ENCODE measurements at regions not wholly inside any gene's neighbourhood (a gene's known extent, or its start where the extent isn't known, plus 50 kb on each side); places are given as distances from the start of the nearest gene placed in this dataset.
A peak's percentile ranks its signal among the peaks of the same experiment; 100 is the strongest.

GRCh38 chr4:104728380-104729122, 233.9 kb upstream of the CXXC4 start:
- intact Hi-C loops (cut with DNase I; ENCODE audit: low total_unique reads): no loop called here
- no peaks in the 10 kb centered on the region for H3K27me3 ChIP-seq
- no peak overlapping the region for H3K27ac ChIP-seq
- TF ChIP-seq POLR2A (IDR thresholded peaks at IDR 0.05): no peak
- no peak for TF ChIP-seq POLR2AphosphoS5 (IDR thresholded peaks at IDR 0.05)
- TF ChIP-seq EP300 (IDR thresholded peaks at IDR 0.05): no peak
- TF ChIP-seq CTCF (IDR thresholded peaks at IDR 0.05): no peak
- no peaks in the 10 kb centered on the region for H3K4me1 ChIP-seq
- 58 to 72% (median 59%) methylated on average over 3 of the region's 3 CpGs for WGBS, 5 donors
- H3K9me3 ChIP-seq: no peaks in the 10 kb centered on the region
- no peak for DNase-seq
- H3K4me3 ChIP-seq: no peak overlapping the region
- H3K36me3 ChIP-seq: no peaks in the 10 kb centered on the region

- DNase-seq: no peak
- TF ChIP-seq POLR2A (IDR thresholded peaks at IDR 0.05): no peak
- TF ChIP-seq EP300 (IDR thresholded peaks at IDR 0.05): no peak
- no peak for TF ChIP-seq POLR2AphosphoS5 (IDR thresholded peaks at IDR 0.05)
- no peak for TF ChIP-seq CTCF (IDR thresholded peaks at IDR 0.05)
- no peak overlapping the region for H3K4me3 ChIP-seq
- intact Hi-C loops (cut with DNase I; ENCODE audit: low total_unique reads): no loop called here
- H3K9me3 ChIP-seq: no peaks in the 10 kb centered on the region
- H3K4me1 ChIP-seq: no peaks in the 10 kb centered on the region
- no peaks in the 10 kb centered on the region for H3K36me3 ChIP-seq
- H3K27ac ChIP-seq: no peak overlapping the region
- H3K27me3 ChIP-seq: no peaks in the 10 kb centered on the region
Observed at GRCh38 chr4:104732766-104733165, 238.1 kb upstream of the CXXC4 start.

GRCh38 chr4:104735174-104735573, 240.5 kb upstream of the CXXC4 start:
- WGBS, 5 donors: 43 to 57% (median 46%) methylated on average over 2 of the region's 2 CpGs
- Histone ChIP-seq H3K9me3 (no peaks in the 10 kb centered on the region), H3K4me1 (no peaks in the 10 kb centered on the region), H3K4me3 (no peak overlapping the region), H3K27me3 (no peaks in the 10 kb centered on the region), H3K36me3 (no peaks in the 10 kb centered on the region), H3K27ac (no peak overlapping the region)
- intact Hi-C loops (cut with DNase I; ENCODE audit: low total_unique reads): no loop called here
- TF ChIP-seq CTCF (IDR thresholded peaks at IDR 0.05): no peak
- no peak for TF ChIP-seq EP300 (IDR thresholded peaks at IDR 0.05)
- TF ChIP-seq POLR2AphosphoS5 (IDR thresholded peaks at IDR 0.05): no peak
- no peak for TF ChIP-seq POLR2A (IDR thresholded peaks at IDR 0.05)
- DNase-seq: peak in 1 of 2 donors; percentile 2

- no peak for DNase-seq
- intact Hi-C loops (cut with DNase I; ENCODE audit: low total_unique reads): no loop called here
- Histone ChIP-seq H3K4me3 (no peak overlapping the region), H3K9me3 (no peaks in the 10 kb centered on the region), H3K4me1 (no peaks in the 10 kb centered on the region), H3K27me3 (no peaks in the 10 kb centered on the region), H3K36me3 (no peaks in the 10 kb centered on the region), H3K27ac (no peak overlapping the region)
- no peak for TF ChIP-seq CTCF (IDR thresholded peaks at IDR 0.05)
- no peak for TF ChIP-seq POLR2A (IDR thresholded peaks at IDR 0.05)
- no peak for TF ChIP-seq POLR2AphosphoS5 (IDR thresholded peaks at IDR 0.05)
- TF ChIP-seq EP300 (IDR thresholded peaks at IDR 0.05): no peak
- 76 to 81% (median 80%) methylated on average over 3 of the region's 3 CpGs for WGBS, 5 donors
Observed at GRCh38 chr4:104740161-104740560, 245.5 kb upstream of the CXXC4 start.
